ENCODE measurements at regions not wholly inside any gene's neighbourhood (a gene's known extent, or its start where the extent isn't known, plus 50 kb on each side); places are given as distances from the start of the nearest gene placed in this dataset.

- TF ChIP-seq CTCF (IDR thresholded peaks at IDR 0.05; ENCODE audit: low read depth, low read length, poor library complexity, severe bottlenecking) (no peak), EZH2phosphoT487 (IDR thresholded peaks at IDR 0.05; ENCODE audit: borderline replicate concordance, low read length) (no peak)
Observed at GRCh38 chr16:7185689-7186088, 147.0 kb upstream of the RBFOX1 start.
